ENCODE measurements at regions not wholly inside any gene's neighbourhood (a gene's known extent, or its start where the extent isn't known, plus 50 kb on each side); places are given as distances from the start of the nearest gene placed in this dataset.
"Not testable (repeated sequence)": the region's sequence is repeated elsewhere in the genome, so short reads cannot be mapped to it uniquely, and the experiment has no call there.

- H3K36me3 ChIP-seq; intact Hi-C loops (cut with DNase I); H3K4me3 ChIP-seq; H3K9me3 ChIP-seq; DNase-seq (ENCODE audit: extremely low spot score in 2 of 2); H3K27ac ChIP-seq; H3K27me3 ChIP-seq; H3K4me1 ChIP-seq: not testable (repeated sequence)
Measured at GRCh38 chr21:27929179-27929578, 962.3 kb upstream of the ADAMTS5 start.

GRCh38 chr21:27928534-27929115, 961.7 kb upstream of the ADAMTS5 start:
- H3K4me3 ChIP-seq; H3K9me3 ChIP-seq; H3K27ac ChIP-seq; H3K27me3 ChIP-seq; DNase-seq (ENCODE audit: extremely low spot score in 2 of 2); H3K4me1 ChIP-seq; H3K36me3 ChIP-seq; intact Hi-C loops (cut with DNase I): not testable (repeated sequence)

GRCh38 chr21:27921421-27921820, 954.5 kb upstream of the ADAMTS5 start:
- DNase-seq (ENCODE audit: extremely low spot score in 2 of 2); H3K27ac ChIP-seq; H3K9me3 ChIP-seq; H3K4me3 ChIP-seq; H3K27me3 ChIP-seq; H3K36me3 ChIP-seq; H3K4me1 ChIP-seq; intact Hi-C loops (cut with DNase I): not testable (repeated sequence)

DNA sequence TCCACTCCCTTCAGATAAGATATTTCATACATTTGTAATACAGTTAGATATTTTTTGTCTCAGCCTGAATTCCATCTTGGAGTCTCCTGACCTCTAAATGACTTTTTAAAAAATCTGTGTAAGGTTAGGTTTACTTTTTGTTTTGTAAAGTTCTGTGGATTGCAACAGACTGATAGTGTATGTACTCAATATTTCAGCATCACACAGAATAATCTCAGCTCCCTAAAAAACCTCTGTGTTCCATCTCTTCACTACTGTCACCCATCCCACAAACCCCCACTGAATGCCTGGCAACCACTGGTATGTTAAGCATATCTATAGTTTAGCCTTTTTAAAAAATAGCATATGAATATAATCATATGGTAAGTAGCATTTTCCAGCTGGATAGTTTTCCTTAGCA, 951.1 kb upstream of the ADAMTS5 start:
- H3K27ac ChIP-seq; intact Hi-C loops (cut with DNase I); H3K27me3 ChIP-seq; H3K36me3 ChIP-seq; H3K9me3 ChIP-seq; DNase-seq (ENCODE audit: extremely low spot score in 2 of 2); H3K4me3 ChIP-seq; H3K4me1 ChIP-seq: not testable (repeated sequence)

DNA sequence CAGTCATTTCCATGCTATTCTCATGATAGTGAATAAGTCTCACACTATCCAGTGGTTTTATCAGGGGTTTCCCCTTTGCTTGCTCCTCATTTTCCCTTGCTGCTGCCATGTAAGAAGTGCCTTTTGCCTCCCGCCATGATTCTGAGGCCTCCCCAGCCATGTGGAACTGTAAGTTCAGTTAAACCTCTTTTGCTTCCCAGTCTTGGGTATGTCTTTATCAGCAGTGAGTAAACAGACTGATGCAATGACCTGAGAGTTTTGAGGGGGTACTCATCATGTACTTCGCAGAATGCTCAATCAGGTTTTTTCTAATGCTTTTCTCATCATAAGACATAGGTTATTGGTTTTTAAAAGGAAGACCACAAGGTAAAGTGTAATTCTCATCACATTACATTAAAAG, 949.4 kb upstream of the ADAMTS5 start:
- H3K4me1 ChIP-seq; H3K27me3 ChIP-seq; H3K36me3 ChIP-seq; DNase-seq (ENCODE audit: extremely low spot score in 2 of 2); intact Hi-C loops (cut with DNase I); H3K27ac ChIP-seq; H3K4me3 ChIP-seq; H3K9me3 ChIP-seq: not testable (repeated sequence)

- H3K4me1 ChIP-seq; H3K4me3 ChIP-seq; H3K36me3 ChIP-seq; H3K9me3 ChIP-seq; H3K27me3 ChIP-seq; H3K27ac ChIP-seq; intact Hi-C loops (cut with DNase I); DNase-seq (ENCODE audit: extremely low spot score in 2 of 2): not testable (repeated sequence)
Measured at GRCh38 chr21:27912133-27912532, 945.2 kb upstream of the ADAMTS5 start.

DNA sequence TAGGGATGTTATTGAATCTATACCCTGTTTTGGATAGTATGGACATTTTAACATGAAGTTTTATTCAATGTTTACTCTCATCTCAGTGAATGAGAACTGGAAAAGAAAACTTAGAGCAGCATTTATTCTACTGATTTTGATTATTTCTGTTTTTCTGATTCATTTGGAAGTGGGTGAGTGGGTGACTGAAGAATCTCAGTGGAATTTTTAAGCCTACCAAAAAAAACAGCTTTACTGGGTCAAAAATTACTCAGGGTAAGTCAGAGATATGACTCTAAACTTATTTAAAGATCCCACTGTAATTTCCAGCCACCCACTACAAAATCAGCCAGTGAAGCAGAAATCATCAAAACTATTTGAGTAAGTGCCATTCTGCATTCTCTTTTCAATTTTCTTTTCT, 942.6 kb upstream of the ADAMTS5 start:
- H3K27me3 ChIP-seq; H3K36me3 ChIP-seq; H3K27ac ChIP-seq; H3K9me3 ChIP-seq; DNase-seq (ENCODE audit: extremely low spot score in 2 of 2); H3K4me3 ChIP-seq; H3K4me1 ChIP-seq; intact Hi-C loops (cut with DNase I): not testable (repeated sequence)

GRCh38 chr21:27908816-27909215, 941.9 kb upstream of the ADAMTS5 start:
- H3K27ac ChIP-seq; intact Hi-C loops (cut with DNase I); H3K9me3 ChIP-seq; H3K27me3 ChIP-seq; H3K4me1 ChIP-seq; H3K4me3 ChIP-seq; H3K36me3 ChIP-seq; DNase-seq (ENCODE audit: extremely low spot score in 2 of 2): not testable (repeated sequence)

DNA sequence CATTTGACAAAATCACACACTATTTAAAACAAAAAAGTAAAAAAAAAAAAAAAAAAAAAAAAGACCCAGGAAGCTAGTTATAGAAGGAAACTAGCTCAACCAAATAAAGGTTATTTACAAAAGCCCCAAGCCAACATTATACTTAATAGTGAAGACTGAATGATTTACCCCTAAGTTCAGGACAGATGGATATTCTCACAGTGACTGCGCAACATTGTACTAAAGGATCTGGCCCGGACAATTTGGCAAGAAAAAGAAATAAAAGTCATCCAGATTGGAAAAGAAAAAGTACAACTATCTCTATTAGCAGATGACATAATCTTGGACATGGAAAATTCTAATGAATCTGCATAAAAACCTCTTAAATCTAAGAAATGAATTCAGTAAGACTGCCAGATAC, 936.0 kb upstream of the ADAMTS5 start:
- peak in 1 of 2 donors; percentile 44 for TF ChIP-seq POLR2AphosphoS5 (IDR thresholded peaks at IDR 0.05; ENCODE audit: insufficient read depth in 1 of 2, low read depth in 1 of 2)
- H3K36me3 ChIP-seq; intact Hi-C loops (cut with DNase I); H3K4me3 ChIP-seq; H3K27me3 ChIP-seq; H3K9me3 ChIP-seq; DNase-seq (ENCODE audit: extremely low spot score in 2 of 2); H3K27ac ChIP-seq; H3K4me1 ChIP-seq: not testable (repeated sequence)

GRCh38 chr21:27893619-27894018, 926.7 kb upstream of the ADAMTS5 start:
- intact Hi-C loops (cut with DNase I); H3K27ac ChIP-seq; H3K4me3 ChIP-seq; H3K9me3 ChIP-seq; H3K4me1 ChIP-seq; DNase-seq (ENCODE audit: extremely low spot score in 2 of 2); H3K36me3 ChIP-seq; H3K27me3 ChIP-seq: not testable (repeated sequence)

GRCh38 chr21:27891495-27891894, 924.6 kb upstream of the ADAMTS5 start:
- DNase-seq (ENCODE audit: extremely low spot score in 2 of 2): not testable (repeated sequence)

DNA sequence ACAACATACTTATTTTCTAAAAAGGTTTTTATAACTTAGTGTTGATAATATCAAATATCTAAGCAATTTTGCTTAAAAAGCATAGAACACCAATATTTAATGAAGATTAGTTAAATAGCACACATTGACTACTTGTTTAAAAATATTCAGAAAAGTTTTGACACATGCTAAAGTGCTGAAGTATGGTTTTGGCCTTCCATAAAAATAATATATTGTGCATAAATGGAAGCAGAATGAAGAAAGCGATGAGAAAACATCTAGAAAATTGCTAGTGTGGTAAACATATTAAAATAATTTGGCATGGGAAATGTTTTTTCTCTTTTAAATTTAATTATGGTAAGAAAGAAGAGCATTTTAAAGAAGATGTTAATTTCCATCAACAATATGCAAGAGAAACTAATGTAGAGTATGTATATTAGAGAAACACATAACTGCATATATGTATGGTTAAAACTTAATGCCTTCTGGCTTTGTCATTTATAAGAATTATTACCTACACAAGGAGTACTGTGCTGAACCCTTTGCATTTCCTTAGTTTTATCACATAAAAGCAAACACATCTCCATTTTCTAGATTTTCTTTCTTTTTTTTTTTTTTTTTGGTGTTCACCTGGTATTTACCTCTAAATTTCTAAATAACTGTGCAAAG, 921.0 kb upstream of the ADAMTS5 start:
- H3K9me3 ChIP-seq; H3K36me3 ChIP-seq; H3K27ac ChIP-seq; DNase-seq (ENCODE audit: extremely low spot score in 2 of 2); H3K27me3 ChIP-seq; H3K4me3 ChIP-seq; intact Hi-C loops (cut with DNase I); H3K4me1 ChIP-seq: not testable (repeated sequence)

More at GRCh38 chr21:27891495-27891894, 924.6 kb upstream of the ADAMTS5 start:
- H3K27ac ChIP-seq; intact Hi-C loops (cut with DNase I); H3K4me1 ChIP-seq; H3K9me3 ChIP-seq; H3K4me3 ChIP-seq; H3K36me3 ChIP-seq; H3K27me3 ChIP-seq: not testable (repeated sequence)

Data from vagina (tissue), 2 donors.